GM12865 (cell line): ENCODE measurements at regions not wholly inside any gene's neighbourhood (a gene's known extent, or its start where the extent isn't known, plus 50 kb on each side); places are given as distances from the start of the nearest gene placed in this dataset.

ENCODE experiments used
- DNase-seq: peaks from one replicate; pipeline ENCODE4 v3.0.0; 2010; ENCODE audit warnings: low read depth
- H3K4me3 ChIP-seq: 2 replicates; pipeline ENCODE4 v1.5.1; 2011; ENCODE audit warnings: mild to moderate bottlenecking, low read depth, low read length, control low read depth
- TF ChIP-seq, protein P1 (sequence below): IDR thresholded peaks from 2 replicates; pipeline ENCODE4 v1.5.1; 2011; ENCODE audit warnings: low read length, control low read depth, low read depth, inconsistent platforms; ENCODE audit not compliant: insufficient read depth; ENCODE audit errors: missing control alignments

DNA sequence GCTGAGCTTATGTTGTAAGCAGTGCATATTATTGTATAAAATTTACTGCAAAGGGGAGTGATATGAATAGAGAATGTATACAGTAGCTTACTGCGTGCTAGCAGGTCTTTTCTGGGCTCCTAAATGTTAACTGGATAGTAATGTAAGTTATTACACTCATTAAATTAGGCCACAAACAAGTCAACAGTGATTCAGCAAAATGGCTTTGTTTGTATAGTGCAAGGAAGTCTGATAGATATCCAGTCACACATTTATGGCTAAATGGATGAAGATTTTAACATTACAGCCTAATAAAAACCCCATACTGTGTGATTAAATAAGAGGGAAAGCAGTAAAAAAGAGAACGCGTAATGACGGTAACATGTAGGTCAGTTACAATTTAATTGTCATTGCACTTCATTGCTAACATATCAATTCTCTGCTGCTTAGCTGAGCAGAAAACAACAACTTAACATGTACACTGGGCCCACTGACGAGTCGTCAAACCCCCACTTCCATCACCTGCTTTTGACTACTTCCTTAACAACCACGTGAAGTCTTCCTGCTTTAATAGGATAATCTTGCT lies 665.0 kb upstream of the FANCL start:
- DNase-seq: no peak
- TF ChIP-seq, protein P1, sequence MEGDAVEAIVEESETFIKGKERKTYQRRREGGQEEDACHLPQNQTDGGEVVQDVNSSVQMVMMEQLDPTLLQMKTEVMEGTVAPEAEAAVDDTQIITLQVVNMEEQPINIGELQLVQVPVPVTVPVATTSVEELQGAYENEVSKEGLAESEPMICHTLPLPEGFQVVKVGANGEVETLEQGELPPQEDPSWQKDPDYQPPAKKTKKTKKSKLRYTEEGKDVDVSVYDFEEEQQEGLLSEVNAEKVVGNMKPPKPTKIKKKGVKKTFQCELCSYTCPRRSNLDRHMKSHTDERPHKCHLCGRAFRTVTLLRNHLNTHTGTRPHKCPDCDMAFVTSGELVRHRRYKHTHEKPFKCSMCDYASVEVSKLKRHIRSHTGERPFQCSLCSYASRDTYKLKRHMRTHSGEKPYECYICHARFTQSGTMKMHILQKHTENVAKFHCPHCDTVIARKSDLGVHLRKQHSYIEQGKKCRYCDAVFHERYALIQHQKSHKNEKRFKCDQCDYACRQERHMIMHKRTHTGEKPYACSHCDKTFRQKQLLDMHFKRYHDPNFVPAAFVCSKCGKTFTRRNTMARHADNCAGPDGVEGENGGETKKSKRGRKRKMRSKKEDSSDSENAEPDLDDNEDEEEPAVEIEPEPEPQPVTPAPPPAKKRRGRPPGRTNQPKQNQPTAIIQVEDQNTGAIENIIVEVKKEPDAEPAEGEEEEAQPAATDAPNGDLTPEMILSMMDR: no peak
- no peak overlapping the region for H3K4me3 ChIP-seq

DNA sequence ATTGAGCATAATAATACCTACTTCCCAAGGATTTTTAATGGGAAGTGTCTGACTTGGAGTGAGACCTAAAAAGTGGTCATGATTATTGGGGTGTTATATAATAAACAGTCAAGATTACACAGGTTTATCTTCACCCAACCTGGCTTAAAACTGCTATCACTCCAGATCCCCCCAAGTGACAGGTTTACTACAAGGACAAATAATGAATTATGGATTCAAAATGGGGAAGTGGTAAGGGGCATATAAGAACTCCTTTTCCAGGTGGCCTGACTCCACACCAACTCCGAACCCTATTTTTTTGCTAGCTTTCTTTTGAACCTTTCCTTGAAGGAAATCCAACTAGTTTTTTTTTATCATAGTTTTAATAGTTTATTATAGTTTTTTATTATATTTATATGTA lies 663.0 kb upstream of the FANCL start:
- H3K4me3 ChIP-seq: no peak overlapping the region
- TF ChIP-seq, protein P1: no peak
- DNase-seq: no peak

DNA sequence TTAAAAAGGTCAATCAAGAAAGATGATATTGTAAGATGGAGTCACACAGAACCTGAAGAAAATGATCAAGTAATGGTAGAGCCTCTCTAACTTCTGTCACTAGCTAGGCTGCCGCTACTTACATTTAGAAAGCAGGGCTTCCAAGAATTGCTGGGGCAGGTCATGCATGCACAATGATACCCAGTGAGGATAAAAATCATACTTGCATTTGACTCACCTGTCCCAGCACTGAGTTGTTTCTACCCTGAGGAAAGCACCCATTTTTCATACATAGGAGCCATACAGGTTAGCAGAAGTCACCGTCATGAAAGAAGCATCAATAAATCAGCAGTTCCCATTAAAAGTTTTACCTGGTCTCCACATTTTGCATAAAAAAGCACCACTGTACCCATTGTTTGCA lies 662.3 kb upstream of the FANCL start:
- TF ChIP-seq, protein P1: no peak
- no peak overlapping the region for H3K4me3 ChIP-seq
- no peak for DNase-seq

DNA sequence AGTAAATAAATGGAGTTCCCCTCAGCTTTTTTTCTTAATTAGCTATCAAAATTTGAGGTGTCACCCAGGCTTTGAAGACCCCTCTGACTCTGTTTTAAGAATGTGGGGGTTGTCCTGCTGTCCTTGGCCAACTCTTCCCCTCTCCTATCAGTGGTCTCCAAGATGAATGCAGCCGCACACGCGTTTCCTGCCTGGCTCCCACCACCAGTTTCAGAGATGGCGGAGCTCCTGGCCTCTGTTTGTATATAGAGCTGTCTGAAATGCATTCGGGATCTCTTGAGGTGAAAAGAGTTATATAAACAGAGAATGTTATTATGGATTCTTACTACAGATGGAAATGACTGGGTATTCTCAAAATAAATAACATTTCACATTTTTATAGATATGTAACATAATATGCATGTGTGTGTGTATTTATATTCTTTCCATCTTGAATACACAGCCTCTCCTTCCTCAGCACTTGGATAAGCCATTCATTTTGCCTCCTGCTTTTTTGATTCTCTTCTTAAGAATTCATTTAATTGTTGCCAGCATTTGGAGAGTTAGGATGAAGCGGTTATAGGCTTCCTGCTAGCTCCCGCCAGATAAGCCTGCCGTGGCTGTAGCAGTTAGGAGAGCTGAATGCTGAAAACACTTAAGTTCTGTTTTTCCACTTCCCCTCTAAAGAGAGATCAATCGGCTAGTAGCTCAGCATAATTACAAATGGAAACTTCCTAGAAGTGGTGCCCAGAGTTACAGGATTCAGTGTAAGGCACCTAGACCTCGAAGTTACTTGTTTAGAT lies 659.3 kb upstream of the FANCL start:
- no peak for DNase-seq
- no peak overlapping the region for H3K4me3 ChIP-seq
- TF ChIP-seq, protein P1: no peak

DNA sequence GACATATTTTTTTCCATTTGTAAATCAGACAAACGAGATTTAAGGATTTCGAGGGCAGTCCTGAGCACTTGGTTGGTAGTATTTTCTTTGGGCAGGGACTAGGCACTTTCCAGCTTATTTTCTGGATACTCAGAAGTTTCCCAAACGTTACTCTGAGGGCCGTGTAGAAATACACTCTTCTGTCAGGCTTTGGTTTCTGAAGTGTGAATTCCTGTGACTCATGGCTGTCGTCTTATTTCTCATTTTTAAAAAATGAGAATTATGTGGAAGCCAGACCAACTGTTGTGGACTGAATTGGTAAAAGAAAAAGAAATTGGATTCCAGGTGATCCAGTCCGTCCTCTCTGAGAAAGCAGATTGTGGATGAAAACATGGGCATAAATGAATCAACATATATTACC lies 658.6 kb upstream of the FANCL start:
- no peak for DNase-seq
- no peak overlapping the region for H3K4me3 ChIP-seq
- TF ChIP-seq, protein P1: no peak

DNA sequence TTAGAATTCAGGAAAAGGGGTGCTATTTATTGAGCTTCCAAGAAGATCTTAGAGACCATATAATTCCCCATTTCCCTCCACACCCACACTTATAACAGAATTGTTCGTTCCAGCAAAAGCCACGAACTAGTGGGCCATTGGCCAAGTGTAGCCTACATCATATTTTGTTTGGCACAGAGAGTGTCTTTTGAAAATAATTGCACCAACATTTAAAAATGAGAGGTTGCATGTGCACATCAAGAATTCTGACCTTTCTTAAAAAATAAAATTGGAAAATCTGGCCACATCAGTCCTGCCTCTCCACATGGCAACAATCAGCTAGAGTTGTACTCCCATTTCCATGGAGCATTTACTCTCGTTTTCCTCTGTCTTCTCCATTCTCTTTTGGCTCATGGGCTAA lies 655.5 kb upstream of the FANCL start:
- TF ChIP-seq, protein P1: no peak
- H3K4me3 ChIP-seq: no peak overlapping the region
- DNase-seq: no peak

DNA sequence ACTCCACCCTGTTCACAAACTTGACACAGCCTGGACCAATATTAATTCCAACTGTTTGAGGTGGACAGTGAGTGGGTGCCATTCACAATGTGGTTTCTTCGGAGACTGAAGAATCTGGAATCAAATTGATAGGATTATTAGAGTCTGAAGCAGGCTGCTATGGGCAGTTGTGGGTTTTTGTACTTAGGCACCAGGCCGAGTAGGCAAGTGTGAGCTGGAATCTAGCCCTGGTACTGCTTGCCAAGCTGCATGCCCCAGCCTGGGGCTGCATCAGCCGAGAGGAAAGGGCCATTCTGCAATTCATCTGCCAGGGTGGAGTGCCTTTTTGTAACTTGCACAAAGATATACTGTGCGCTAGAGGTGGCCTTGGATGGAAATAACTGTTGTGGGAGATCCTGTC lies 654.7 kb upstream of the FANCL start:
- TF ChIP-seq, protein P1: no peak
- no peak overlapping the region for H3K4me3 ChIP-seq
- DNase-seq: no peak
